ENCODE measurements at regions not wholly inside any gene's neighbourhood (a gene's known extent, or its start where the extent isn't known, plus 50 kb on each side); places are given as distances from the start of the nearest gene placed in this dataset.
"Not testable (repeated sequence)": the region's sequence is repeated elsewhere in the genome, so short reads cannot be mapped to it uniquely, and the experiment has no call there.

- DNase-seq (ENCODE audit: low spot score) = no peak
Observed at GRCh38 chr1:72530646-72531045, 248.3 kb upstream of the NEGR1 start.

- DNase-seq (ENCODE audit: low spot score) = no peak
Observed at GRCh38 chr1:72526926-72527325, 244.6 kb upstream of the NEGR1 start.

GRCh38 chr1:72524021-72524420 is 241.7 kb upstream of the NEGR1 start:
- DNase-seq (ENCODE audit: low spot score) = no peak

DNA sequence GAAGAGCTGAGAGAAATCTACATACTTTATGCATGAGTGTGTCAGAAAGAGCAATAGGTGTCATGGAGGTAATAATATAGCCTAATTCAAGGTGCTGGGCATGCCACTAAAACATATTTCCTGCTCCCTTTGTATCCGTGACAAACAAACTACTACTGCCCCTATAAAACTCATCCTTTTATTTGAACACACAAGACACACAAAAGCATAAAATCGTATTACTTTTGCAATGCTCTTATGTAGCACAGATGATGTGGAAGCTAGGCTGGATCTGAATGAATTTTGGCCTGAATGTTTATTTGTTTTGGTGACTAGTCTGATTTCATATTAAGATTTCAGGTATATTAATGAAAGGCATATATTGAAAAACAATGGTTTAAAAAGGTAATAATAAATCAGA is 239.3 kb upstream of the NEGR1 start:
- DNase-seq (ENCODE audit: low spot score) = no peak

DNA sequence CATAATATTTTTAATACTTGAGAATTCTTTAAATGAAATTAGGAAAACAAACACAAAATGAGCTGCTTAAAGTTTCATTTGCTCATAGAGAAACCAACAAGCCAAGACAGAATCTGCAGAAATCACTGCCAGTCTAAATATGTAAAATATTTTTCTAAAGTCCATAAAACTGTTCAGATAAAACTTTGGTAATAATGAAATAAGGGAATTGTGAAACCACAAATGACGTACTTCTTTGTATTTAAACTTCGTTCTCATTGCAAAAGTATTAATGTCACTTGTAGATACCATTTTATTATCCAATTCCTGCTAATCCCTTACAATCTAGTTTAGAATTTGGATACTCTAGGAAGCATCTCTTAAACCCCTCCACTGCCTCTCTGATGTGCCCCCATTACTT is 234.5 kb upstream of the NEGR1 start:
- DNase-seq (ENCODE audit: low spot score) = no peak

- no peak for DNase-seq (ENCODE audit: low spot score)
Observed at GRCh38 chr1:72516264-72516663, 233.9 kb upstream of the NEGR1 start.

DNA sequence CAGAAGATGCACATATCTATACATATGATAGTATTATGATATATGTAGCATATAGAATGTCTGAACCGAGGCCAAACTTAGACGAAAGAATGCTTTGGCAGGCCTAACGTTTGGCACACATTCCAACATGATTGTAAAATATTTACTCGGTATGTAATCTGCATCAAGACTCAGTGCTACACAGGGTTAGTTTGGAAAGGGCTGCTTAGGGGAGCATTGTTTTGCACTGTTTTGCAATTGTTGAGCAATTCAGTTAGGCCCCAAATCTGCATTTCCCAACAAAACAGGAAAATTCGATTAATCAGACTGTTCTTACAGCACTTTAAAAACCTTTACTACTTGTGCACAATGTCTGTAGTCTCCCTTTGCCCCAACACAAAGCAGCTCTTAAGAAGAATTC is 216.0 kb upstream of the NEGR1 start:
- DNase-seq (ENCODE audit: low spot score) = no peak

GRCh38 chr1:72489801-72490200 is 207.5 kb upstream of the NEGR1 start:
- DNase-seq (ENCODE audit: low spot score) = no peak

DNA sequence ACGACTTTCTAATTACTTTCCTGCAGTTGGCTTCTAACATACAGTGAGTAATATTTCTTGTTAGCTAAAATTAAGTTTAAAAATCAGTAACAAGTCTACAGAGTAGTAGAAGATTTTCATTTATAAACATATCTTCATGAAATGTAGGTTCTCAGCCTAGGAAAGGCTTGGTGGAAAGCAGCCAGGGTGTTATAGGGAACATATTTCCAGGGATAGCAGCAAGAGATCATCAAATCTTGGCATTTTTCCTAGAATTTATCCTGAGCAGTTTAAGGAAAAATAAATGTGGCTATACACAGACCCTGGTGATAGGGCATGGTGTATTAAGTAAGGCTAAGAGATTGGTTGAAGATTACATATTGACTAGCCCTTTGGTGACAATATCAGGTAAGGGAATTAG is 203.5 kb upstream of the NEGR1 start:
- DNase-seq (ENCODE audit: low spot score) = no peak

- DNase-seq (ENCODE audit: low spot score) = no peak
Observed at GRCh38 chr1:72483846-72484357, 201.6 kb upstream of the NEGR1 start.

GRCh38 chr1:72482736-72483413 is 200.5 kb upstream of the NEGR1 start:
- DNase-seq (ENCODE audit: low spot score) = no peak

DNA sequence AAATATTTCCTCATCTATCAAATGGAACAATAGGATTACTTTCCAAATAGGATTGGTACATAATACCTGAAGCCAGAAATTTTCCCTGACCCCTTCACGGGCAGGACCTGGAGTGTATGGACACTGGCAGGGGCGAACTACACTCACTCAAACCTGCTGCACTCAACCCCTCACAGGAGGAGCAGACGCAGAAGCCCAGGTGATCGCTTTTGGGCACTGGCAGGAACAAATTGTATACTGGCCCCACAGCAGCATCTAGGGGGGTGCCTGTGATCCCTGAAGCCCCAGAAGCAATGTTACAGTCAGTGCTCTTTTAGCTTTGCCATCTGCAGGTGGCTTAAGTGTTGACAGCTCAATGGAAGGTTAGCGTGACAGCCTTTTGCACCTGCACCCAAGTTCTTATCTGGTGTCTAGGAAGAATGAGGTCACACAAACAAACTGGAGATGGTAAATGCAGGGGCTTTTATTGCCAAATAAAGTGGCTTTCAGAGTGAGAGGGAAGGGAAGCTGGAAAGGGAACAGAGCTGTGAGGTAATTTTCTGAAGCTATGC is 199.2 kb upstream of the NEGR1 start:
- DNase-seq (ENCODE audit: low spot score) = no peak

DNA sequence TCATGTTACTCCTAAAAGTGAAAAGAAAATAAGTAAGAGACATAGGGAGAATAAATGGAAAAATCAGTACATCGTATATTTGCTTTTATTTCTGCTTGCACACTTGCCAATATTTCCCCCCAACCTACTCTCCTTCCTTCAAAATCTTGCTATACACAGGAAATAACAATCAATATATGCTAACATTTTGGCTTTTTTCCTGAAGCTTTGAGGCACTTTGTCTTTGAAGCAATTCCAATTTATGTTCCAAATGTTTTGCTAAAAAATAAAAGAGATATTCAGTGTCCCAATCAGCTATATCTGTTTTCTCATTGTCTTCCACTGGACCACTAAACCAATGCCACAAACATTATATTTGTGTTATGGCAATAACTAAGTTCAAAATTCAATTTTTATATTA is 184.0 kb upstream of the NEGR1 start:
- DNase-seq (ENCODE audit: low spot score) = no peak

- DNase-seq (ENCODE audit: low spot score) = no peak
Observed at GRCh38 chr1:72462186-72462905, 180.0 kb upstream of the NEGR1 start.

GRCh38 chr1:72442262-72442661 is 159.9 kb upstream of the NEGR1 start:
- no peak for DNase-seq (ENCODE audit: low spot score)

GRCh38 chr1:72439036-72439435 is 156.7 kb upstream of the NEGR1 start:
- DNase-seq (ENCODE audit: low spot score) = no peak

GRCh38 chr1:72438270-72438669 is 155.9 kb upstream of the NEGR1 start:
- DNase-seq (ENCODE audit: low spot score) = no peak

DNA sequence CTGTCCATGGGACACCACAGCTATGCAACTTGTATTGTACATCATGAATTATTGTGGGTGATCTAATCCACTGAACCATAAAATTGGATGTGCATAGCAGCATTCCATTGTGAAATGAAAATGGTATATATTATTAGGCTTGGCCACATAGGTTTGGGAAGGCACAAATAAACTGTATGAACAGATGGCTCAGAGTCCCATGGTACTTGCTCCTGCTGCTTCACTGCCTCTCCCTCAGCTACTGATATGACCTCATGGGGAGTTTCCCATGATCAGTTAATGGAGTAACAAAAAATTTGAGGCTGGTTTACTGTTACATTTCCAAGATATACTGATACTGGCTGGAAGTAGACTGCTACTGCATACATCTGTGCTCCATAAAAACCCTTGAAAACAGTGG is 152.7 kb upstream of the NEGR1 start:
- DNase-seq (ENCODE audit: low spot score) = no peak

DNA sequence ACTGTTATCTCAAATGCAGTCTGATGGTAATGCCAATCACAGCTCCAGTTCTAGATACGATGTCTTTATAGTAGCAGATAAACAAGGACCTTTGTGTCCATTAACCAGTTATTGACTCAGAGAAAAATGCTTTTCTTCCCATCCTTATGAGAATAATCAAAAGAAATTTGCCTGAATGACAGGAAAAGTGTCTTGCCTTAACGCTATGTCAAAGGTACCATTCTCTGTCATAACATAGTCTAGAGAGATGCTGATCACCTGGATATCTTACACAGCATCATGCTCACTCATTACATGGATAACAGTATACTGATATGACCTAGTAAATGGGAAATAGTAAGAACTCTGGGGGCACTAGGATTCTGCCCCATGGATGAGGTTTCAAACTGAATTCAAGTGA is 151.7 kb upstream of the NEGR1 start:
- DNase-seq (ENCODE audit: low spot score) = no peak

DNA sequence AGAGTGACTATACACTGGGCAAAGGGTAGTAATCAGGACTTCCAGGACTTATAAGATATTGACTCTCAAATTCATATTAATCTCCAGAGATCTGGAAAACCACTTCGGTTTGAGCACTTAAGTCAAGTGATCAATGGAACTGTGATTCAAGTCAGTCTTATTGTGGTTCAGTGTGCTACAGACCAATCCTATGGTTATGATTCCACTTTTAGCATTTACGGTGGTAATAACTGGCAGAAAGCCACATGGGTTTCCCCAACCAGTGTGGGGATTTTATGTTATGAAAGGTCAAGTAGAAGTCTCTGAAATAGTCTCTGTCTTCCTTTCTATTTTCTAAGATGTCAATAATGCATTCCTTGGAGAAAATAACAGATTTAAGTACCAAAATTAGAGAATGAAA is 151.3 kb upstream of the NEGR1 start:
- no peak for DNase-seq (ENCODE audit: low spot score)

- no peak for DNase-seq (ENCODE audit: low spot score)
Observed at GRCh38 chr1:72432645-72433267, 150.4 kb upstream of the NEGR1 start.

DNA sequence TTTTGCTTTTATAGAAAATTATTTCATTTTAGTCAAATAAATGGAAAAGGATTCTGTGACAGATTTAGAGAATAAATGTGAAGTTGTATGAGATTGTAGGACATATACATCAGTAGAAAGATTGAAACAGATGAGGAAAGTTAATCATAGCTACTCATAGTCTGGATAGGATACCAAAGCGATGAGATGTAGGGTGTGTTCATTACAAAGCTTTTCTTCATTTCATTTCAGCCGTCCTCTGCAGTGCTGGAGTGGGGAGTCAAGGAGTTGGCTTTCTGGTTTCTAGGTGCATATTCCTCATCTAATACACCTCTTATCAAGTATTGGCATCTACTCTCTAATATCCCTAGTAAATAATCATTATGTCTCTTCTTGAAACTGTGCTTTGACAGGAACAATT is 149.5 kb upstream of the NEGR1 start:
- no peak for DNase-seq (ENCODE audit: low spot score)

DNA sequence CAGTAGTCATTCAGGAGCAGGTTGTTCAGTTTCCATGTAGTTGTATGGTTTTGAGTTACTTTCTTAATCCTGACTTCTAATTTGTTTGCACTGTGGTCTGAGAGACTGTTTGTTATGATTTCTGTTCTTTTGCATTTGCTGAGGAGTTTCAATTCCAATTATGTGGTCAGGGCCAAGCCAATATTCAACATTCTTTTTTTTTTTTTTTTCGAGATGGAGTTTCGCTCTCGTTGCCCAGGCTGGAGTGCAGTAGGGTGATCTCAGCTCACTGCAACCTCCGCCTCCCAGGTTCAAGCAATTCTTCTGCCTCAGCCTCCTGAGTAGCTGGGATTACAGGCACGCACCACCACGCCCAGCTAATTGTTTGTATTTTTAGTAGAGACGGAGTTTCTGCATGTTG is 145.9 kb upstream of the NEGR1 start:
- not testable (repeated sequence) for DNase-seq (ENCODE audit: low spot score)

Data from globus pallidus (tissue), 1 donor.